AG04450 (cell line): ENCODE measurements at regions not wholly inside any gene's neighbourhood (a gene's known extent, or its start where the extent isn't known, plus 50 kb on each side); places are given as distances from the start of the nearest gene placed in this dataset.

Experiments
- CTCF ChIA-PET: fragments of 300-600, 350-600 bp; formaldehyde crosslinking; extraction: SDS; loops from one replicate; lab custom pipeline; 2022; ENCODE audit warnings: antibody characterized with exemption, inconsistent platforms; lab: Charles Lee
- POLR2A ChIA-PET: fragments of 350-600 bp; formaldehyde crosslinking; extraction: SDS; loops from one replicate; lab custom pipeline; 2021; ENCODE audit warnings: antibody characterized with exemption, inconsistent platforms; lab: Yijun Ruan, JAX
- DNase-seq: peaks from one replicate; pipeline ENCODE4 v3.0.0-alpha.2; 2011; ENCODE audit warnings: low read depth, low spot score
- H3K27ac ChIP-seq: one replicate; pipeline ENCODE4 v1.5.1; 2012; ENCODE audit warnings: low read depth, low read length, control low read depth
- H3K27me3 ChIP-seq: one replicate; pipeline ENCODE4 v1.6.0; 2012; ENCODE audit warnings: low read length; ENCODE audit not compliant: control insufficient read depth, insufficient read depth
- H3K4me3 ChIP-seq: 2 replicates; pipeline ENCODE4 v1.5.1; 2011; ENCODE audit warnings: mild to moderate bottlenecking, low read depth, low read length, control low read depth
- H3K9me3 ChIP-seq: 2 replicates; pipeline ENCODE4 v1.5.1; 2012; ENCODE audit warnings: low read length; ENCODE audit not compliant: control insufficient read depth, insufficient read depth
- TF ChIP-seq, protein P1 (sequence below): IDR thresholded peaks from 2 replicates; pipeline ENCODE4 v1.5.1; 2011; ENCODE audit warnings: low read depth, low read length, control low read depth, inconsistent platforms

DNA sequence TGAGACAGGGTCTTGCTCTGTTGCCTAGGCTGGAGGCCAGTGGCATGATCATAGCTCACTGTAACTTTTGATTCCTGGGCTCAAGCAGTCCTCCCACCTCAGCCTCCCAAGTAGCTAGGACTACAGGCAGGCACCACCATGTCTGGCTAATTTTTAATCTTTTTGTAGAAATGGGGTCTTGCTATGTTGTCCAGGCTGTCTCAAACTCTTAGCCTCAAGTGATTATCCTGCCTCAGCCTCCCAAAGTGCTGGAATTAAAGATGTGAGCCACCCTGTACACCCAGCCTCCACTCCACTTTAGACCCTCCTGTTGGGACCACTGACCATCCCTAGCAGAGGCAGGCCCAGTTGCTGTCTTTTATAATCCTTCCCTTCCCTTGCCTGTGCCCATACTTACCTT lies 63.3 kb upstream of the OSBPL8 start:
- Histone ChIP-seq H3K4me3 (no peak overlapping the region), H3K27me3 (no peaks in the 10 kb centered on the region), H3K9me3 (no peaks in the 10 kb centered on the region), H3K27ac (no peak overlapping the region)
- ChIA-PET CTCF (interaction anchor here (0.6 to 3.5 kb wide), 16 partner anchors 8 to 424 kb away, joined by 3 to 127 read pairs (median 6); no protein-coding TSS in a partner anchor), POLR2A (interaction anchor here (0.6 kb wide), 1 partner anchor 63 kb away, joined by 3 read pairs; no protein-coding TSS in a partner anchor)
- TF ChIP-seq, protein P1, sequence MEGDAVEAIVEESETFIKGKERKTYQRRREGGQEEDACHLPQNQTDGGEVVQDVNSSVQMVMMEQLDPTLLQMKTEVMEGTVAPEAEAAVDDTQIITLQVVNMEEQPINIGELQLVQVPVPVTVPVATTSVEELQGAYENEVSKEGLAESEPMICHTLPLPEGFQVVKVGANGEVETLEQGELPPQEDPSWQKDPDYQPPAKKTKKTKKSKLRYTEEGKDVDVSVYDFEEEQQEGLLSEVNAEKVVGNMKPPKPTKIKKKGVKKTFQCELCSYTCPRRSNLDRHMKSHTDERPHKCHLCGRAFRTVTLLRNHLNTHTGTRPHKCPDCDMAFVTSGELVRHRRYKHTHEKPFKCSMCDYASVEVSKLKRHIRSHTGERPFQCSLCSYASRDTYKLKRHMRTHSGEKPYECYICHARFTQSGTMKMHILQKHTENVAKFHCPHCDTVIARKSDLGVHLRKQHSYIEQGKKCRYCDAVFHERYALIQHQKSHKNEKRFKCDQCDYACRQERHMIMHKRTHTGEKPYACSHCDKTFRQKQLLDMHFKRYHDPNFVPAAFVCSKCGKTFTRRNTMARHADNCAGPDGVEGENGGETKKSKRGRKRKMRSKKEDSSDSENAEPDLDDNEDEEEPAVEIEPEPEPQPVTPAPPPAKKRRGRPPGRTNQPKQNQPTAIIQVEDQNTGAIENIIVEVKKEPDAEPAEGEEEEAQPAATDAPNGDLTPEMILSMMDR = no peak
- DNase-seq = no peak

DNA sequence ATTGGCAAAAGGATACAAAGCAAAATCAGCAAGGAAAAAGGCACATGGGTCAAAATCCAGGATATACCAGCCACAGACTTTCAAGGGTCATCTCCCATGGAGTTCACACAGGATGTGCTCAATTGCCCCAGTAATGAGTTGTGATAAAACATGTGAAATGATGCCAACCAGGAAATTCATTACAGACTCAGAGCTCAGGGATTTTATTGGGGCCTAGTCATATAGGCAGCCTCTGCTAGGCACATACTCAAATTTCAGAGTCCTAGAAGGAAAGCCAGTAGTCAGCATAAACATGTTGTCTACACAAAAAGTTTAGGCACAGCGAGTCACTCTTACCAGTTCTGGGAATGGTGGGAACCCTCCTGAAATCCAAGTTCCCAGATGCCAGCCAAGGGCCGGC lies 64.4 kb upstream of the OSBPL8 start:
- no peak overlapping the region for H3K4me3 ChIP-seq
- H3K27me3 ChIP-seq = no peaks in the 10 kb centered on the region
- H3K9me3 ChIP-seq = no peaks in the 10 kb centered on the region
- no peak overlapping the region for H3K27ac ChIP-seq
- ChIA-PET CTCF (interaction anchor here (3.1 to 3.5 kb wide), 3 partner anchors 169 to 387 kb away, joined by 28 to 127 read pairs (median 69); no protein-coding TSS in a partner anchor), POLR2A (no interaction called here)
- DNase-seq = no peak
- TF ChIP-seq, protein P1 = no peak

DNA sequence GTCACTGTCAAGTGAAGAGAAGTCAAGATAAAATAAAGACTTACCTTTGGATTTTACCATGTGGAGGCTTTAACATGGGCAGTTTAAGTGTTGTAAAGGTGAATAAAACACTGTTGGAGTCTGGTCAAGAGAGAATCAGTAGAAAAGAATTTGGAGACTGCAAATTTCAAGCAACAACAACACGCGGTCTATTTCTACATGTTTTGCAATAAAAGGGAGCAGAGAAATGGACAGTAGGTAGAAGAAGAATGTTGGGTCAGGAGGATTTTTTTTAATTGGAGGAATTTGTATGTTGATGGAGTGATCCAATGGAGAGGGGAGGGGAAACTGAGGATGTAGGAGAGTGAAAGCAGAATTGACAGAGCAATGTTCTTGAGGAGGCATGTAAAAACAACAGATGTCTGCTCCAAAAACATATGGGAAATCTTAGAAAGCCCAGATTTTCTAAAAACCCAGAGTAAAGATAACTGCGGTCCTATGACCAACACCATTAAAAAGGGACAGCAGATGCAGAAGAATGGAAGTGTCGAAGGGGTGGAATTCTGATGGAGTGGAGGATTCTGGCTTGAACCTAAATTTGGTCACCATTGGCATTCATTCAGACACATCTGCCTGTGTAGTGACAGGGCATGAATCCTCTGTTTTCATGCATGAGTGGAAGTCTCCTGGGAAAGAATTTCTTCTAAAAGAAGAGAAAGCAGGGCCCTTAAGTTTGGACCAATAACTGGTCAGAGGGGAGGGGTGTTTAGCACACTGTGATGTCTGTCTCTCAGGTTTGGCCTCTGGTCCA lies 68.0 kb upstream of the OSBPL8 start:
- CTCF ChIA-PET = interaction anchor here (0.6 to 2.4 kb wide), 2 partner anchors 164 to 383 kb away, joined by 3 to 12 read pairs; no protein-coding TSS in a partner anchor
- TF ChIP-seq, protein P1 = no peak
- Histone ChIP-seq H3K27me3 (no peaks in the 10 kb centered on the region), H3K4me3 (no peak overlapping the region), H3K27ac (no peak overlapping the region), H3K9me3 (no peaks in the 10 kb centered on the region)
- POLR2A ChIA-PET = no interaction called here
- no peak for DNase-seq

DNA sequence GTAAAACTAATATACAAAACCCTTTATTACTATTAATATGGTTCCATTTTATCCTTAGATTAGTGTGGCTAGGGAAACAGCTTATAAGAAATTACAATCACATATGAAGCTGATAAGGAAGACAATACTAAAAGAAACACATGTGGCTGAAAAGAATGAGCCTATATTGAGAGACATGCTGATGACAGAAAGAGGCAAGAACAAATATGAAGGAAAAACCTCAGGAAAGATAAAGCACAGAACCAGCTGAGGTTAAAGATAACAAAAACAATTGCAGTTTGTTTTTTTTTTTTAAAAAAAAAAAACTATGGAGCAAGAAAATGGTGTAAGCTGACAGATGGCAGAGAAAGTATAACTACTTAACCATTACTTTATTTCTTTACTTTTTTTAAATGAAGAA lies 69.2 kb upstream of the OSBPL8 start:
- POLR2A ChIA-PET = no interaction called here
- TF ChIP-seq, protein P1 = no peak
- Histone ChIP-seq H3K27me3 (no peaks in the 10 kb centered on the region), H3K4me3 (no peak overlapping the region), H3K27ac (no peak overlapping the region), H3K9me3 (no peaks in the 10 kb centered on the region)
- CTCF ChIA-PET = interaction anchor here (0.6 to 2.4 kb wide), 3 partner anchors 162 to 382 kb away, joined by 3 to 12 read pairs (median 3); no protein-coding TSS in a partner anchor
- DNase-seq = no peak

DNA sequence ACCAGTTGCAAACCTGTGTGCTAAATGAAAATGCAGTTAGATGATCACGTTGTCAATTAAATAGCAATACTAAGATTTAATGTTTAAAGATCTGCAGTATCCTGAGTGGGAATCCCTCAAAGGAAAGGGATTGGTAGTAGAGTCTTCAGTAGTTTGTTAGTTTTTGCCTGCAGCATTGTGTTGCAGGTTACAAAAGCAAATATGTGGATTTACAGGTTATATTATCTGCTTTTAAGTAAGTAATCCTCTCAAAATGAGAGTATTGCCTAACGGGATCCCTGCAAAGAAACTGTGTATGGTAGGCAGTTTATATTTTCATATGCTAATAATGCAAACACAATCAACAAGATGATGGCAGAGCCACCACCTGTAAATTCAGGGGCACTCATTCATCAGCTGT lies 72.2 kb upstream of the OSBPL8 start:
- no peak overlapping the region for H3K27ac ChIP-seq
- H3K4me3 ChIP-seq = no peak overlapping the region
- TF ChIP-seq, protein P1 = no peak
- CTCF ChIA-PET = interaction anchor here (1.1 to 1.5 kb wide), 3 partner anchors 10 to 379 kb away, joined by 7 to 8 read pairs (median 7); no protein-coding TSS in a partner anchor
- H3K9me3 ChIP-seq = no peaks in the 10 kb centered on the region
- POLR2A ChIA-PET = no interaction called here
- DNase-seq = no peak
- H3K27me3 ChIP-seq = no peaks in the 10 kb centered on the region
